ENCODE measurements at regions not wholly inside any gene's neighbourhood (a gene's known extent, or its start where the extent isn't known, plus 50 kb on each side); places are given as distances from the start of the nearest gene placed in this dataset.

GRCh38 chr6:125480571-125480970 is 178.8 kb upstream of the HDDC2 start:
- in situ Hi-C loops (cut with HindIII; ENCODE audit: low pct_unique_long_range_greater_than_20kb, low sequenced_read_pairs) = no loop called here
- no peak for DNase-seq (ENCODE audit: low read depth in 1 of 2, low spot score in 1 of 2)

GRCh38 chr6:125481056-125481455 is 179.3 kb upstream of the HDDC2 start:
- no peak for DNase-seq (ENCODE audit: low read depth in 1 of 2, low spot score in 1 of 2)
- TF ChIP-seq JUND (IDR thresholded peaks at IDR 0.05; ENCODE audit: low read depth) = no peak

More at GRCh38 chr6:125480571-125480970, 178.8 kb upstream of the HDDC2 start:
- TF ChIP-seq JUND (IDR thresholded peaks at IDR 0.05; ENCODE audit: low read depth) = no peak

GRCh38 chr6:125485757-125486156 is 184.0 kb upstream of the HDDC2 start:
- no peak for TF ChIP-seq JUND (IDR thresholded peaks at IDR 0.05; ENCODE audit: low read depth)
- no peak for DNase-seq (ENCODE audit: low read depth in 1 of 2, low spot score in 1 of 2)
- in situ Hi-C loops (cut with HindIII; ENCODE audit: low pct_unique_long_range_greater_than_20kb, low sequenced_read_pairs) = no loop called here

More at GRCh38 chr6:125481056-125481455, 179.3 kb upstream of the HDDC2 start:
- in situ Hi-C loops (cut with HindIII; ENCODE audit: low pct_unique_long_range_greater_than_20kb, low sequenced_read_pairs) = no loop called here

GRCh38 chr6:125486881-125487280 is 185.1 kb upstream of the HDDC2 start:
- no peak for DNase-seq (ENCODE audit: low read depth in 1 of 2, low spot score in 1 of 2)
- in situ Hi-C loops (cut with HindIII; ENCODE audit: low pct_unique_long_range_greater_than_20kb, low sequenced_read_pairs) = no loop called here
- TF ChIP-seq JUND (IDR thresholded peaks at IDR 0.05; ENCODE audit: low read depth) = no peak

GRCh38 chr6:125489579-125490285 is 188.0 kb upstream of the HDDC2 start:
- in situ Hi-C loops (cut with HindIII; ENCODE audit: low pct_unique_long_range_greater_than_20kb, low sequenced_read_pairs) = no loop called here
- TF ChIP-seq JUND (IDR thresholded peaks at IDR 0.05; ENCODE audit: low read depth) = no peak
- DNase-seq (ENCODE audit: low read depth in 1 of 2, low spot score in 1 of 2) = no peak

GRCh38 chr6:125491860-125492618 is 190.3 kb upstream of the HDDC2 start:
- no peak for DNase-seq (ENCODE audit: low read depth in 1 of 2, low spot score in 1 of 2)
- in situ Hi-C loops (cut with HindIII; ENCODE audit: low pct_unique_long_range_greater_than_20kb, low sequenced_read_pairs) = no loop called here
- no peak for TF ChIP-seq JUND (IDR thresholded peaks at IDR 0.05; ENCODE audit: low read depth)

GRCh38 chr6:125498606-125499005 is 196.8 kb upstream of the HDDC2 start:
- no peak for TF ChIP-seq JUND (IDR thresholded peaks at IDR 0.05; ENCODE audit: low read depth)
- in situ Hi-C loops (cut with HindIII; ENCODE audit: low pct_unique_long_range_greater_than_20kb, low sequenced_read_pairs) = no loop called here
- DNase-seq (ENCODE audit: low read depth in 1 of 2, low spot score in 1 of 2) = no peak

GRCh38 chr6:125499535-125499934 is 197.8 kb upstream of the HDDC2 start:
- DNase-seq (ENCODE audit: low read depth in 1 of 2, low spot score in 1 of 2) = no peak
- no peak for TF ChIP-seq JUND (IDR thresholded peaks at IDR 0.05; ENCODE audit: low read depth)
- in situ Hi-C loops (cut with HindIII; ENCODE audit: low pct_unique_long_range_greater_than_20kb, low sequenced_read_pairs) = no loop called here

- DNase-seq (ENCODE audit: low read depth in 1 of 2, low spot score in 1 of 2) = no peak
- no peak for TF ChIP-seq JUND (IDR thresholded peaks at IDR 0.05; ENCODE audit: low read depth)
- in situ Hi-C loops (cut with HindIII; ENCODE audit: low pct_unique_long_range_greater_than_20kb, low sequenced_read_pairs) = no loop called here
Measured at GRCh38 chr6:125503181-125503580, 201.4 kb upstream of the HDDC2 start.

- DNase-seq (ENCODE audit: low read depth in 1 of 2, low spot score in 1 of 2) = no peak
- no peak for TF ChIP-seq JUND (IDR thresholded peaks at IDR 0.05; ENCODE audit: low read depth)
- in situ Hi-C loops (cut with HindIII; ENCODE audit: low pct_unique_long_range_greater_than_20kb, low sequenced_read_pairs) = no loop called here
Measured at GRCh38 chr6:125507987-125508655, 206.4 kb upstream of the HDDC2 start.

GRCh38 chr6:125508793-125509192 is 207.0 kb upstream of the HDDC2 start:
- TF ChIP-seq JUND (IDR thresholded peaks at IDR 0.05; ENCODE audit: low read depth) = no peak
- no peak for DNase-seq (ENCODE audit: low read depth in 1 of 2, low spot score in 1 of 2)
- in situ Hi-C loops (cut with HindIII; ENCODE audit: low pct_unique_long_range_greater_than_20kb, low sequenced_read_pairs) = no loop called here

- no peak for TF ChIP-seq JUND (IDR thresholded peaks at IDR 0.05; ENCODE audit: low read depth)
- no peak for DNase-seq (ENCODE audit: low read depth in 1 of 2, low spot score in 1 of 2)
- in situ Hi-C loops (cut with HindIII; ENCODE audit: low pct_unique_long_range_greater_than_20kb, low sequenced_read_pairs) = no loop called here
Measured at GRCh38 chr6:125509477-125509876, 207.7 kb upstream of the HDDC2 start.

- no peak for DNase-seq (ENCODE audit: low read depth in 1 of 2, low spot score in 1 of 2)
- TF ChIP-seq JUND (IDR thresholded peaks at IDR 0.05; ENCODE audit: low read depth) = no peak
- in situ Hi-C loops (cut with HindIII; ENCODE audit: low pct_unique_long_range_greater_than_20kb, low sequenced_read_pairs) = no loop called here
Measured at GRCh38 chr6:125510405-125510804, 208.6 kb upstream of the HDDC2 start.

Data from T47D (cell line).